Urothelium cell line (cell line): ENCODE measurements at regions not wholly inside any gene's neighbourhood (a gene's known extent, or its start where the extent isn't known, plus 50 kb on each side); places are given as distances from the start of the nearest gene placed in this dataset.
A peak's percentile ranks its signal among the peaks of the same experiment; 100 is the strongest.

ENCODE experiments used
- DNase-seq: peaks from one replicate; pipeline ENCODE4 v3.0.0; 2011; ENCODE audit warnings: low spot score, mixed read lengths
- FAIRE-seq: peaks from 2 replicates; lab custom pipeline; 2011; peaks lifted over from hg19 to GRCh38; lab: Jason Lieb, UNC

GRCh38 chr12:115210533-115211252, 526.7 kb upstream of the TBX3 start:
- FAIRE-seq (no peak), DNase-seq (no peak)

DNA sequence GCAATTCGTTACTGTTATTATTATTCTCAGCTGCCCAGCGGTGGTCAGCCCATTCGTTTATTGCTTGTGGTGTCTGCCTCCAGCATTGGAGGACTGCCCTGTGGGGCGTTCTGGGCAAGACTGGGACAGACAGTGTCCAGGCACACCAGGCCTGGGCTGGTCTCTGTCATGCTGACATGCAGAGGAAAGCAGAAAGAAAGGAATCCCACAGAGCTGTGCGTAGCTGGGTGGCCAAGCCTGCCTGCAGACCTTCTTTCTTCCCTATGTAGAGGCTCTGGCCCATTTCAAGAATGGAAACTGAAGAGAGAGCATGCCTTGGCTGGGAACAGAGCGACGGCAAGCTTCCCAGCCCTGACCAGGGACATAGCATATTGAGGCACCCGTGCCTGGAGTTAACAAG, 525.3 kb upstream of the TBX3 start:
- no peak for FAIRE-seq
- DNase-seq, result no peak

- FAIRE-seq, result no peak
- no peak for DNase-seq
Observed at GRCh38 chr12:115208098-115208497, 524.1 kb upstream of the TBX3 start.

GRCh38 chr12:115207216-115207915, 523.4 kb upstream of the TBX3 start:
- no peak for DNase-seq
- no peak for FAIRE-seq

GRCh38 chr12:115206801-115207200, 522.8 kb upstream of the TBX3 start:
- DNase-seq (no peak), FAIRE-seq (no peak)

- DNase-seq (no peak), FAIRE-seq (no peak)
Observed at GRCh38 chr12:115205755-115206308, 521.9 kb upstream of the TBX3 start.

- no peak for DNase-seq
- FAIRE-seq, result no peak
Observed at GRCh38 chr12:115204957-115205754, 521.2 kb upstream of the TBX3 start.

GRCh38 chr12:115203701-115204100, 519.7 kb upstream of the TBX3 start:
- no peak for FAIRE-seq
- DNase-seq, result peak; percentile 17

GRCh38 chr12:115201966-115202365, 518.0 kb upstream of the TBX3 start:
- no peak for FAIRE-seq

DNA sequence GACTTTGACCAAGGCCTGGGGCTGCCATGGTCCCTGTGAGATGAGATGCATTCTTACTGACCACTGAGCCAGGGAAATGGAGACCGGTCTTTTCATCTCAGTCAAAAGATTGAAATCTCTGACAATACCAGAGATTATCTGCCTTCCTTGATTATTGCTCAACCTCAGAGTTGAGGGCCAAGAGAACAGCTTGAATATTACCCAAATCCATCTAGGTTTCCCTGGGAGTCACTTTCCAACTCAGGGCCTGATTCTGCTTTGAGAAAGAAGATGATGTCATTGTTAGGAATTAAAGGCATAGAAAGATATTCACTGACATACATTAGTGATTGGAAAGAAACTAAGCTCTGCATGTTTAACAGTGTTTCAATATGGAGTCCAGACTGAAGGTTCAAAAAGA, 515.9 kb upstream of the TBX3 start:
- no peak for FAIRE-seq
- no peak for DNase-seq

More at GRCh38 chr12:115201966-115202365, 518.0 kb upstream of the TBX3 start:
- DNase-seq, result no peak

- DNase-seq (no peak), FAIRE-seq (no peak)
Observed at GRCh38 chr12:115194857-115195256, 510.9 kb upstream of the TBX3 start.

- FAIRE-seq (no peak), DNase-seq (no peak)
Observed at GRCh38 chr12:115194448-115194847, 510.5 kb upstream of the TBX3 start.

- DNase-seq (no peak), FAIRE-seq (no peak)
Observed at GRCh38 chr12:115191342-115191741, 507.4 kb upstream of the TBX3 start.

- no peak for DNase-seq
- no peak for FAIRE-seq
Observed at GRCh38 chr12:115190010-115190770, 506.2 kb upstream of the TBX3 start.

GRCh38 chr12:115185506-115185905, 501.5 kb upstream of the TBX3 start:
- DNase-seq (no peak), FAIRE-seq (no peak)

DNA sequence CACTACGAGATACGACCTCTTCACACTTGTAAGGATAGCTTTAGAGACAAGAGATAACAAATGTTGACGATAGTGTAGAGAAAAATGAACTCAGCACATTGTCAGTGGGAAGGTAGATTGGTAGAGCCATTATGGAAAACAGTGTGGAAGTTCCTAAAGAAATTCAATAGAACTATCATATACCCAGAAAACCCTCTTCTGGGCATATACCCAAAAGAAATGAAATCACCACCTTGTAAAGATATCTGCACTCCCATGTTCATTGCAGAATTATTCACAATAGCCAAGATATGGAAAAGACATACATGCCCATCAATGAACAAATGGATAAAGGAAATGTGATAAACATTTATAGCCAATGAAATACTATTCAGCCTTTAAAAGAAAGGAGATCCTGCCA, 499.8 kb upstream of the TBX3 start:
- FAIRE-seq (no peak), DNase-seq (no peak)

DNA sequence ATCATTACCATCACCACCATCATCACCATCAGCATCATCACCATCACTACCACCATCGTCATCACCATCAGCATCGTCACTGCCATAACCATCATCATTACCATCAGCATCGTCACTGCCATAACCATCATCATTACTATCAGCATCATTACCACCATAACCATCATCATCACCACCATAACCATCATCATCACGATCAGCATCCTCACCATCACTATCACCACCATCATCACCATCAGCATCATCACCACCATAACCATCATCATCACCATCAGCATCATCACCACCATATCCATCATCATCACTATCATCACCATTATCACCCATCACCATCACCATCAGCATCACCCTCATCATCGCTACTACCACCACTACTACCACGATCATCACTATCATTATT, 493.9 kb upstream of the TBX3 start:
- no peak for DNase-seq
- FAIRE-seq, result peak; percentile 99

DNA sequence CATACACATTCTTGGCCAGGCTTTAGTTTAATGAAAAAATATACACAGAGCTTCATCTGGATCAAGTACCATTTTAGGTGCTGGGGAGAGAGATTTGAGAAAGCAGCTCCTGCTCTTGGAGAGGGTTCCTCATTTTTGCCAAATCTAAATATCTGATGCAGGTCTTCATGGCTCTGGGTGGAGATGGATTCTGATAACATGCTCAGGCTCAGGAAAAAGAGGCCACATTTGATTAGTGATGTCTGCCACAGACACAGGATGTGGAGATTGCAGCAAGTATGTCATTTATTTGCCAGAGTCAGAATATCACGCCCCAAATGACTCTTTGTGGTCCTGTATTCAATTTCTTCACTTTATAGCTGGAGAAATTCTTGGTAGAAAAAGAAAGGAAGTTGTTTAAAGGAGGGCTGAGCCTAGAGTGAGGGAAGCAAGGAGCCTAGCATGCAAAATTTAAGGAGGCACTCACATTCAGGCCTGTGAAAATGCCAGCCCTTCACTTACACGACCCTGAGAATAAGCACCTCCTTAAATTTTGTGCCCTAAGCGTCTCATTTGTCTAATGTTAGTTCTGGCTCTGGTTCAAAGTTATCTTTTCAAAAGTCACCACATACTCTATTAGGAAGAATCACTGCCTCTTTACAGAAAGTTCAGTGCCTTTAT, 492.9 kb upstream of the TBX3 start:
- DNase-seq, result no peak
- no peak for FAIRE-seq

DNA sequence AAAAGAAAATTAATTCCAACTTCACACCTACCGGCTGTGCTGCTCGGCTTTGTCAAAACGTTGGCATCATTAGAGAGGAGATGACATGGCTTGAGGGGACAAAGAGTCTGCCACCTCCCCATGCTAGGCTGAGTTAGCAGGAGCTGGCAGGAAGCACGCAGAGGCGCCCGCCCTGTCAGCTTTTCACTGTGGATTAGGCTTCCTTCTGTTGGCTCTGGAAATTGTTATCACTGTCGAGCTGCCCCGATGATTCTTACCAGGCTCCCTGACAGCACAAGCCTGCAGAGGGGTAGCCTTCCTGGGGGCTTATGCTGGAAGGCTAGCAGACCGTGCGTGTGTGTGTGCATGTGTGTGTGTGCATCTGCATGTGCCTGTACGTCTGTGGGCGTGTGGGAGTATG, 490.9 kb upstream of the TBX3 start:
- DNase-seq (no peak), FAIRE-seq (peak; percentile 44)

DNA sequence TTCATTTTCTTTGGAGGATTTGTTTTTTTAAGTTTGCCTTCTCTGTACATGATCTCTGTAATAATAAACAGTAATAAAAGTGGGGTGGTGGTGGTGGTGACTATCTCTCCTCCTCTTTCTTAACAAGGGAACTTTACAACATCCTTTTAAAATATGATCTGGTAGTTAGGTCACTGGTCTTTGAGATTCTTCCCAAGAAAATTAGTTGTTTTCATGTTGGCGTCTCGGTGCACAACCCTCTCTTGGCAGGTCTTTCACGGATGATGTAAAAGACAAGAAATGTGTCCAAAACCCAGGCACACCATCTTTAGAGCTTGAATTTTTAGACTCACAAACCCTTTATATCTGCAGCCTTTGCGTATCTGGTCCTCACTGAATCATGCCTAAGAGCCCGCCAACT, 488.5 kb upstream of the TBX3 start:
- FAIRE-seq (no peak), DNase-seq (no peak)
